ENCODE measurements at regions not wholly inside any gene's neighbourhood (a gene's known extent, or its start where the extent isn't known, plus 50 kb on each side); places are given as distances from the start of the nearest gene placed in this dataset.

DNA sequence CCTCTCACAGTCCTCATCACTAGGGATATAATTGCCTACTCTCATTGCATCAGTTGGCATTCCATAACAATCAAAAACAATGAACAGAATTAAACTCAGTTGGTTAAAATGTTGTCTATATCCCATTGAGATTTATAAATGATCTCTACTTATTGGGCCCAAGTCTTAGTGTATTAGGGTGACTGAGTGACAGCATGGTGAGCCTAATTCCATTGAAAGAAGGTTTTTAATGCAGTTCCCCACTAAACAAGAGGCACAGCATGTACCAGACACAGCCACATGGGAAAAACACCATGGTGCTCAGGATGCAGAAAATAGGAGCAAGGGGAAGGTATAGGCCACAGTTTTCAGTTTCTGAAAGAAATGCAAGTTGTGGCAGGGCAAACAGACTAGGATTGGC, 208.4 kb downstream of the RFC3 start:
- Histone ChIP-seq H3K27ac (ENCODE audit: low read depth in 1 of 2, low read length in 1 of 2) (no peak overlapping the region), H3K27me3 (ENCODE audit: control insufficient read depth in 2 of 2, insufficient read depth in 1 of 2, low read length in 1 of 2) (no peaks in the 10 kb centered on the region), H3K9me3 (ENCODE audit: control insufficient read depth in 2 of 2, insufficient read depth in 1 of 2, low read length in 1 of 2) (peaks cover 0 to 6% of the 10 kb centered on the region in 2 donors), H3K4me1 (ENCODE audit: control insufficient read depth in 2 of 2, insufficient read depth in 2 of 2, low read length in 2 of 2) (no peaks in the 10 kb centered on the region), H3K4me3 (ENCODE audit: low read length in 2 of 2) (no peak overlapping the region), H3K36me3 (ENCODE audit: control insufficient read depth in 2 of 2, insufficient read depth in 2 of 2, low read length in 1 of 2) (no peaks in the 10 kb centered on the region)
- DNase-seq (ENCODE audit: low read depth in 6 of 9, low spot score in 9 of 9): no peak

DNA sequence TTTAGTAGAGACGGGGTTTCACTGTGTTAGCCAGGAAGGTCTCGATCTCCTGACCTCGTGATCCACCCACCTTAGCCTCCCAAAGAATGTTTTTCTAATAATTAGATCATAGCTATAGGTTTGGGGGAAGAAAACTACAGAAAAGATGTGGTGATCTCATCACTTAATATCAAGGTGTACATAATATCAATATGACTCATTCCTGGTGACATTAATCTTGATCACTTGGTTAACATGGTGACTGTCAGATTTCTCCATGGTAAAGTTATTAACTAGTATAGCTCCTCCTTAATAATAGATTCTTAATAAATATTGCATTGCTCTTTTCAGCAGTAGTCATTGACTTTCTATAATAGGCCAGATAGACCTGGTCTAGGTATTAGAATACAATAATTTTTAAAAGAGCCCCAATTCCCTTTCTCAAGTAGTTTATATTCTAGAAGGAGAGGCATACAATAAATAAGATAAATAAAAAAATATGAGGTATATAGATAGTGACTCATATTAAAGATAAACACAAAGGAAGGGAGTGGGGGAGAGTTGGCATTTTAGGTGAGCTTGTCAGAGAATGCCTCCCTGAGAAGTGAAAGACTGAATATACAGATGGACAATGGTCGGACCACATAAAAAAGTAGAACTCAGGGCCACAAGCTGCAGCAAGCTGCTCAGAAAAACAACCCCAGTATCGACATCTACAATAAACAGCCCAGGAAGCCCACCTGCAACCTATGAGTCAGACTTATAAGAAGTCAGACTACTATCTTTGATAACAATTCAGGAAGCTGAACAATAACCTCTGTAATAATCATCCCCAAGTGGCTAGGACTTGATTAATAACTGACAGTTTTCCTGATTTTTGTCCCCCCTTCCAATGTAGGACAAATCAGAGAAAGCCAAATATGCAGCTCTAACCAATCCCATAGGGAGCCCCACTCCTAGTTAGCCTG, 210.8 kb downstream of the RFC3 start:
- Histone ChIP-seq H3K36me3 (ENCODE audit: control insufficient read depth in 2 of 2, insufficient read depth in 2 of 2, low read length in 1 of 2) (no peaks in the 10 kb centered on the region), H3K4me3 (ENCODE audit: low read length in 2 of 2) (no peak overlapping the region), H3K9me3 (ENCODE audit: control insufficient read depth in 2 of 2, insufficient read depth in 1 of 2, low read length in 1 of 2) (peaks cover 0 to 6% of the 10 kb centered on the region in 2 donors), H3K4me1 (ENCODE audit: control insufficient read depth in 2 of 2, insufficient read depth in 2 of 2, low read length in 2 of 2) (no peaks in the 10 kb centered on the region), H3K27me3 (ENCODE audit: control insufficient read depth in 2 of 2, insufficient read depth in 1 of 2, low read length in 1 of 2) (no peaks in the 10 kb centered on the region), H3K27ac (ENCODE audit: low read depth in 1 of 2, low read length in 1 of 2) (no peak overlapping the region)
- no peak for DNase-seq (ENCODE audit: low read depth in 6 of 9, low spot score in 9 of 9)
- WGBS: 95% methylated on average over 5 of the region's 5 CpGs

DNA sequence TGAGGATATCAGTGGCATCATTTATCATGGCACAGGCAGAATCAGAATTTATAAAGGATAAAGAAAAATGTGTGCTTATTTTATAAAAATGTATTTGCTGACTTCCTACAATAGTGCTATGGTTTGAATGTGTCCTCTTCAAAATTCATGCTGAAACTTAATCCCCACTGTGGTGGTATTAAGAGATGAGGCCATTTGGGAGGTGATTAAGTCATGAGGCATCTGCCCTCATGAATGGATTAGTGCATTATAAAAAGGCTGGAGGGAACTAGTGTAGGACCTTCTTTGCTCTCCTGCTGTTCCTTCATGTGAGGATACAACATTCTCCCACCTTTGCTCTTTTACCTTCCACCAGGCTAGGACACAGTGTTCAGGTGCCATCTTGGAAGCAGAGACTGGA, 212.8 kb downstream of the RFC3 start:
- Histone ChIP-seq H3K27me3 (ENCODE audit: control insufficient read depth in 2 of 2, insufficient read depth in 1 of 2, low read length in 1 of 2) (no peaks in the 10 kb centered on the region), H3K27ac (ENCODE audit: low read depth in 1 of 2, low read length in 1 of 2) (no peak overlapping the region), H3K4me1 (ENCODE audit: control insufficient read depth in 2 of 2, insufficient read depth in 2 of 2, low read length in 2 of 2) (no peaks in the 10 kb centered on the region)

DNA sequence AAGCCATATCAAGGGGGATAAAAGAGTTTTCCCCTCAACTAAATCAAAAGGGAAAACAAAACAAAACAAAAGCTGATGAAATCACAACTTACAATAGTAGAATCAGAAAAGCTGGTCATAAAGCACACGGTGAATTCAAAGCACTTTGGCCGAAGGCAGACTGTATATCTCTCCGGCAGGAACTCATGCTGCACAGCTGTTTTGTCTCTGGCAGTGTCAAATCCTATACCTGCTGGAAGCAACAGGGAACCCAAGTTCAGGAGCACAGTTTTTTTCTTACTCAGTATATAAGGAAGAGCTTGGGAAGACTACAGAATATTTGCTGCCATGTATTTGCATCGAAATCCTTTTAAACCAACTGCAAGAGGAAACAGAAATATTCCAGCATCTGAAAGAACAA, 213.7 kb downstream of the RFC3 start:
- Histone ChIP-seq H3K27me3 (ENCODE audit: control insufficient read depth in 2 of 2, insufficient read depth in 1 of 2, low read length in 1 of 2) (no peaks in the 10 kb centered on the region), H3K27ac (ENCODE audit: low read depth in 1 of 2, low read length in 1 of 2) (no peak overlapping the region), H3K4me1 (ENCODE audit: control insufficient read depth in 2 of 2, insufficient read depth in 2 of 2, low read length in 2 of 2) (no peaks in the 10 kb centered on the region), H3K36me3 (ENCODE audit: control insufficient read depth in 2 of 2, insufficient read depth in 2 of 2, low read length in 1 of 2) (no peaks in the 10 kb centered on the region), H3K9me3 (ENCODE audit: control insufficient read depth in 2 of 2, insufficient read depth in 1 of 2, low read length in 1 of 2) (peaks cover 0 to under 1% of the 10 kb centered on the region in 2 donors), H3K4me3 (ENCODE audit: low read length in 2 of 2) (no peak overlapping the region)
- 91% methylated on average over 4 of the region's 4 CpGs for WGBS
- no peak for DNase-seq (ENCODE audit: low read depth in 6 of 9, low spot score in 9 of 9)

More for the DNA sequence above, 212.8 kb downstream of the RFC3 start:
- Histone ChIP-seq H3K4me3 (ENCODE audit: low read length in 2 of 2) (no peak overlapping the region), H3K9me3 (ENCODE audit: control insufficient read depth in 2 of 2, insufficient read depth in 1 of 2, low read length in 1 of 2) (peaks cover 0 to 3% of the 10 kb centered on the region in 2 donors), H3K36me3 (ENCODE audit: control insufficient read depth in 2 of 2, insufficient read depth in 2 of 2, low read length in 1 of 2) (no peaks in the 10 kb centered on the region)
- DNase-seq (ENCODE audit: low read depth in 6 of 9, low spot score in 9 of 9): no peak

DNA sequence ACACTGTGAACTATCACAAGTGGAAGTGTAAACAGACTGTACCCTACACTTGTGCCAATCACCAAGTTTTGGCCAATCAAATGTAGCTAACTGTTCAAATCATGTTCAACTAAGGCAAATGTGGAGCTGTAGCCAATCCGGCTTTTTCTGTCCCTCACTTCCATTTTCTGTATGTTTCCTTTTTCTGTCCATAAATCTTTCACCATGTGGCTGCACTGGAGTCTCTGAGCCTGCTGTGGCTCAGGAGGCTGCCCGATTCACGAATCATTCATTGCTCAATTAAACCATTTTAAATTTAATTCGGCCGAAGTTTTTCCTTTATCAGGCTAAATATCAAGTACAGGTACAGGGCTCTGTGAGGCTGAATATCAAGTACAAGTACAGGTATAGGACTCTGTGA, 216.5 kb downstream of the RFC3 start:
- H3K27ac ChIP-seq (ENCODE audit: low read depth in 1 of 2, low read length in 1 of 2): no peak overlapping the region
- no peak for DNase-seq (ENCODE audit: low read depth in 6 of 9, low spot score in 9 of 9)
- H3K4me1 ChIP-seq (ENCODE audit: control insufficient read depth in 2 of 2, insufficient read depth in 2 of 2, low read length in 2 of 2): no peaks in the 10 kb centered on the region
- H3K4me3 ChIP-seq (ENCODE audit: low read length in 2 of 2): no peak overlapping the region
- H3K9me3 ChIP-seq (ENCODE audit: control insufficient read depth in 2 of 2, insufficient read depth in 1 of 2, low read length in 1 of 2): no peaks in the 10 kb centered on the region
- WGBS: 84% methylated on average over 5 of the region's 5 CpGs
- no peaks in the 10 kb centered on the region for H3K27me3 ChIP-seq (ENCODE audit: control insufficient read depth in 2 of 2, insufficient read depth in 1 of 2, low read length in 1 of 2)
- H3K36me3 ChIP-seq (ENCODE audit: control insufficient read depth in 2 of 2, insufficient read depth in 2 of 2, low read length in 1 of 2): no peaks in the 10 kb centered on the region

DNA sequence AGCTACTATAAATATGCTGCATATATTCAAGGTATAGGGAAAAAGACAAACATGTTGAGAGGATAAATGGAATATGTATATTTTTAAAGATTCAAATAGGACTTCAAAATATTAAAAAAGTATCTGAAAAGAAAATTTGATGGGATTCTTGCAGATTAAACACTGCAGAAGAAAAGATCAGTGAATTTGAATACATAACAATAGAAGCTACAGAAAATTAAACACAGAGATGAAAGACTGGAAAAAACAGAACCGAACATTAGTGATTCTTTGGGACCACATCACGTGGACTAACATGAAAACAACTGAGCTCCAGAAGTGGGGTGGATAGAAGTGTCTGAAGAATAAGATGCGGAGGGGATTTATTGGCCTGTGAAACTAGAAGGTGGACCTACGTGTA, 217.2 kb downstream of the RFC3 start:
- DNase-seq (ENCODE audit: low read depth in 6 of 9, low spot score in 9 of 9): no peak
- H3K27ac ChIP-seq (ENCODE audit: low read depth in 1 of 2, low read length in 1 of 2): no peak overlapping the region
- H3K9me3 ChIP-seq (ENCODE audit: control insufficient read depth in 2 of 2, insufficient read depth in 1 of 2, low read length in 1 of 2): no peaks in the 10 kb centered on the region
- no peaks in the 10 kb centered on the region for H3K27me3 ChIP-seq (ENCODE audit: control insufficient read depth in 2 of 2, insufficient read depth in 1 of 2, low read length in 1 of 2)
- WGBS: 93% methylated on average over 4 of the region's 4 CpGs
- H3K36me3 ChIP-seq (ENCODE audit: control insufficient read depth in 2 of 2, insufficient read depth in 2 of 2, low read length in 1 of 2): no peaks in the 10 kb centered on the region
- no peaks in the 10 kb centered on the region for H3K4me1 ChIP-seq (ENCODE audit: control insufficient read depth in 2 of 2, insufficient read depth in 2 of 2, low read length in 2 of 2)
- H3K4me3 ChIP-seq (ENCODE audit: low read length in 2 of 2): no peak overlapping the region

DNA sequence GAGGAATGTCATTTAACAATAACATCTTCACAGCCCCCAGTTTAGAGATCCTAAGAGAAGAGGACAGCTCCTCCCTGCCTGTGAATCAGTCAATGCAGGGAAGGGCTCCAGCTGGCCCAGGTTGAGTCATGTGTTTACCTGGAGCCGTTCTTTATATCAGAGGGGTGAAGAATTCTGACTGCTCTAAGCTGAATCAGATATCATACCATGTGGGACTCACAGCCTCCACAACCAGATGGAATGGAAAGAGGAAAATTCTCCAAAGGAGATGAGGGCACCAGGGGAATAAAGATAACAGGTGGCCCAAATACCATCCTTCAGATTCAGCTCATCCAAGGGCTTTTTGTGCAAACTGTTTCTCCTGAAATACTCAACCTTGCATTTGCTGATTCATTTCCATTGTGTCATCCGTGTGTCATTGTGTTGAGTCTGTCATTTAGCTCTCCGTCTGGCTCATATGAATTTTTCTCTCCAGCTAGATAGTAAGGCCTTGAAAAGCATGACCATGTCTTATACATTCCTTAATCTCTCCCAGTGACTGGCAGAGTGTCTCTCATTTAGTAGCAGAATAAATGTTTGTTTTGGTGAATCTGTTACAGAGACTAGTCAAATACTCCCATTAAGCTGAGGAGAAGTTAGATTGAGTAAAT, 217.9 kb downstream of the RFC3 start:
- Histone ChIP-seq H3K27ac (ENCODE audit: low read depth in 1 of 2, low read length in 1 of 2) (no peak overlapping the region), H3K4me1 (ENCODE audit: control insufficient read depth in 2 of 2, insufficient read depth in 2 of 2, low read length in 2 of 2) (no peaks in the 10 kb centered on the region), H3K4me3 (ENCODE audit: low read length in 2 of 2) (no peak overlapping the region), H3K27me3 (ENCODE audit: control insufficient read depth in 2 of 2, insufficient read depth in 1 of 2, low read length in 1 of 2) (no peaks in the 10 kb centered on the region), H3K9me3 (ENCODE audit: control insufficient read depth in 2 of 2, insufficient read depth in 1 of 2, low read length in 1 of 2) (no peaks in the 10 kb centered on the region), H3K36me3 (ENCODE audit: control insufficient read depth in 2 of 2, insufficient read depth in 2 of 2, low read length in 1 of 2) (no peaks in the 10 kb centered on the region)
- no peak for DNase-seq (ENCODE audit: low read depth in 6 of 9, low spot score in 9 of 9)
- 89% methylated on average over 3 of the region's 3 CpGs for WGBS

DNA sequence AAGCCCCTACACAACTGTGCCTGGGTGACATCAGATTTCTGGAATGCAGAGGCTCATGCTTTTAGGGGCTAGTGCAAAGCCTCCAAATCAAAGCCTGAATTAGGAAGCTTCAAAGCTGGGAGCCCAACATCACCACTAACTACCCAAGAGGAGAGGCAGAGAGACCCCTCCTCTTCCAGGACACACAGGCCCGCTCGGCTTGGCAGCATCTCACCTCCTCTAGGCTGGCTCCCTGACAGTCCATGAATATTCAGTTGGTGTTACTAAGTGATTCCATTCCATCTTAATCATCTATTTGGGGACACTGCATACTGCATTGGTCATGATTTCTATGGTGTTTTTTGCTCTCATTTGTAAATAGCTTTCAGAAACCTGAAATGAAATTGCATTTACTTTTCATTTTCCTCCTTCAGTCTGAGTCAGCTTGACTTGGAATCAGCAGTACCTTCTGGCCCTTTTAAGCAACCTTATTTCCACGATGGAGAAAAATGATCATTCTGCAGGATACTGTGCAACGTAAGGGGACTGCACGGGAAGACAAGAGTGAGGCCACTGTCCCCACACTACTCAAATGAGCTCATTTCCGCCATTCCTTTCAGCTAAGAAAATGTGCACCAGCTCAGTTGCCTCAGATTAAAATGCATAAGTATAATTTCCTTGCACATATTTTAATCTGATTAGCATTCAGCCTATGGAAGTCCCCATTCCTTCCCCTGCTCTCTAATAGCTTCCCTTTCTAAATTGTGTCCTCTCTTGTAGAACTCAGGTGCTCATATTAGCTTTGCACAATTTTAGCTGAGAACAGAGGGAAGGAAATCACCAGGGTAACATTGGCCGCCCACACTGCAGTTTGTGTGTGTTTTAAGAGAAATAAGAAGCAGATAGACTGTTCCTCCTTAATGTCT, 219.9 kb downstream of the RFC3 start:
- Histone ChIP-seq H3K9me3 (ENCODE audit: control insufficient read depth in 2 of 2, insufficient read depth in 1 of 2, low read length in 1 of 2) (no peaks in the 10 kb centered on the region), H3K4me3 (ENCODE audit: low read length in 2 of 2) (no peak overlapping the region), H3K27ac (ENCODE audit: low read depth in 1 of 2, low read length in 1 of 2) (no peak overlapping the region), H3K36me3 (ENCODE audit: control insufficient read depth in 2 of 2, insufficient read depth in 2 of 2, low read length in 1 of 2) (no peaks in the 10 kb centered on the region), H3K4me1 (ENCODE audit: control insufficient read depth in 2 of 2, insufficient read depth in 2 of 2, low read length in 2 of 2) (no peaks in the 10 kb centered on the region), H3K27me3 (ENCODE audit: control insufficient read depth in 2 of 2, insufficient read depth in 1 of 2, low read length in 1 of 2) (no peaks in the 10 kb centered on the region)
- no peak for DNase-seq (ENCODE audit: low read depth in 6 of 9, low spot score in 9 of 9)
- WGBS: 88% methylated on average over 7 of the region's 7 CpGs

All from thymus (tissue), 11 donors.